Thyroid gland (tissue), 4 donors: ENCODE measurements at regions not wholly inside any gene's neighbourhood (a gene's known extent, or its start where the extent isn't known, plus 50 kb on each side); places are given as distances from the start of the nearest gene placed in this dataset.
"Not testable (repeated sequence)": the region's sequence is repeated elsewhere in the genome, so short reads cannot be mapped to it uniquely, and the experiment has no call there.

Experiments
- DNase-seq, 2 donors: peaks; one replicate each; pipeline ENCODE4 v3.0.0-alpha.2; 2019
- H3K27ac ChIP-seq, 3 donors: fragments of 200-600 bp; sonication (generic); 1 replicate in 2 of 3; 2 replicates in 1 of 3; pipeline ENCODE4 v1.5.1; 2016 to 2019; ENCODE audit warnings: mild to moderate bottlenecking in 1 of 3, moderate library complexity in 1 of 3
- H3K27me3 ChIP-seq: fragments of 200-600 bp; sonication (generic); one replicate; pipeline ENCODE4 v1.5.1; 2019
- H3K36me3 ChIP-seq, 2 donors: fragments of 200-600 bp; sonication (generic); one replicate each; pipeline ENCODE4 v1.5.1; 2016 to 2019
- H3K4me1 ChIP-seq, 2 donors: fragments of 200-600 bp; sonication (generic); one replicate each; pipeline ENCODE4 v1.5.1; 2017 to 2019
- H3K4me3 ChIP-seq, 3 donors: fragments of 200-600 bp; sonication (generic); replicated peaks in 1 of 3; 1 replicate in 2 of 3; 2 replicates in 1 of 3; pipeline ENCODE4 v1.5.1; 2016; ENCODE audit warnings: mild to moderate bottlenecking in 1 of 3
- H3K9me3 ChIP-seq: fragments of 200-600 bp; sonication (generic); one replicate; pipeline ENCODE4 v1.5.1; 2017
- POLR2A ChIP-seq, 2 donors: fragments of 450-650 bp; IDR thresholded peaks; one replicate each; pipeline ENCODE4 v1.6.1; 2017; ENCODE audit warnings: antibody characterized with exemption in 2 of 2, mild to moderate bottlenecking in 2 of 2, moderate library complexity in 1 of 2
- WGBS, 2 donors: methylation state at CpG; one replicate each; pipeline ENCODE4 v1.1.5; 2017; 5-methylcytosine and 5-hydroxymethylcytosine counted together
- intact Hi-C: fragments of 100-400 bp; cut with DNase I; formaldehyde crosslinking; loops from one replicate; pipeline ENCODE4 v1.15.1; 2023
- TF ChIP-seq, protein P1 (sequence below), 6 experiments: fragments of 200-600 bp in 3 of 6; fragments of 450-650 bp in 3 of 6; sonication (generic) in 3 of 6; IDR thresholded peaks; one replicate each; pipeline ENCODE4 v1.5.1; 2016 to 2019; ENCODE audit warnings: antibody characterized with exemption in 6 of 6, mild to moderate bottlenecking in 2 of 6, inconsistent platforms in 1 of 6, moderate library complexity in 1 of 6

DNA sequence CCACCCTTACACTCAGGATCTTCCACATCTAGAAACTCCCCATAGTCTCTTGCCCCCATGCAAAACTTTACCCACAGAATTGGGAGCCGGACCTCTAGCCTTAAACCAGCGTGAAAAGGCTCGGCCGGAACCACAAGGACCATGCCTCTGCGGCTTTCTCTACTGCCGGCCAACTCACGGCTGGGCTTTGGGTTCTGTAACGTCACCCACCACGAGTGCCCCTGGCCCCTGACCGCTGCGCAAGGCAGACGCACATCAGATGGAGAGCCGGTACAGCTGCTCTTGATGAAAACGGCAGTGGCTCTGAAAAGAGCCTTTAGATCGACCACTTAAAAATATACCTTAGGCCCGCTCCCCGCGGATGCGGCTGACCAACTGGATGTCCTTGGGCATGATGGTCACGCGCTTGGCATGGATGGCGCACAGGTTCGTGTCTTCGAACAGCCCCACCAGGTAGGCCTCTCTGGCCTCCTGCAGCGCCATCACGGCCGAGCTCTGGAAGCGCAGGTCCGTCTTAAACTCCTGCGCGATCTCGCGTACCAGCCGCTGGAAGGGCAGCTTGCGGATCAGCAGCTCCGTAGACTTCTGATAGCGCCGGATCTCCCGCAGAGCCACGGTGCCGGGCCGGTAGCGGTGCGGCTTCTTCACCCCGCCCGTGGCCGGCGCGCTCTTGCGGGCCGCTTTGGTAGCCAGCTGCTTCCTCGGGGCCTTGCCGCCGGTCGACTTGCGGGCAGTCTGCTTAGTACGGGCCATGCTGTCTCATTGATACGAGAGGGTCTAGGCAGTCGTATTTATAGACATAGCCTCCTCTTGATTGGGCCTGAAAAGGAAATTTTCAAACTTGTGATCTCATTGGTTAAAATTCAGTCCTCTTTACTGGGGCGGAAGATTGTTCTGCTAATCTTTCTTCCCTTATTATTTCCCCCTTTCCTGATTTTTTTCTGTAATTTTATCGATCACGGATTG, 66.3 kb downstream of the FAM72C start:
- intact Hi-C loops, H3K36me3 ChIP-seq, H3K27me3 ChIP-seq, H3K4me1 ChIP-seq, H3K9me3 ChIP-seq: not testable (repeated sequence)
- DNase-seq: peak; percentile 17 to 57
- Histone ChIP-seq H3K27ac (peak overlapping the region in 1 of 3 donors; percentile 24), H3K4me3 (peak overlapping the region in 2 of 3 donors; percentile 22)
- 11 to 76% methylated on average over 3 to 13 of the region's 62 CpGs for WGBS, 2 donors

DNA sequence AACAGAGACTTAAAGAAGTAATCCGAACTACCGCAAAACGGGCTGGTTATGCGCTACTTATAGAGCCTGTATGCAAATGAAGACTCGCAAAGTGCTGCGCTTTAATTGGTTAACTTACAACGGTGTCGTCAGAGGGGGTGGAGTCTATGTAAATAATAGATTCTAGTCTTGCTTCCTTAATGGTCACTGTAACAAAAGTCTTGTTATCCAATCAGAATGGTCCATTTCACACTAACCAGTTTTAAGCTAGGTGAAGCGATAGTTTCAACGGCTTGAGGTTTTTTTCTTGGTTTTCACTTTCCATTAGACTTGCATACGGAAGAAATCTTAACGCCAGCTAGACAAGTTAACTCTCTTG, 67.2 kb downstream of the FAM72C start:
- H3K9me3 ChIP-seq, H3K27me3 ChIP-seq, intact Hi-C loops, H3K36me3 ChIP-seq, H3K4me1 ChIP-seq, DNase-seq: not testable (repeated sequence)
- Histone ChIP-seq H3K27ac (peak overlapping the region in 2 of 3 donors; percentile 52 to 71), H3K4me3 (peak overlapping the region in 2 of 3 donors; percentile 27 to 51)
- WGBS, 2 donors: 1 to 6% methylated on average over 10 to 11 of the region's 12 CpGs

DNA sequence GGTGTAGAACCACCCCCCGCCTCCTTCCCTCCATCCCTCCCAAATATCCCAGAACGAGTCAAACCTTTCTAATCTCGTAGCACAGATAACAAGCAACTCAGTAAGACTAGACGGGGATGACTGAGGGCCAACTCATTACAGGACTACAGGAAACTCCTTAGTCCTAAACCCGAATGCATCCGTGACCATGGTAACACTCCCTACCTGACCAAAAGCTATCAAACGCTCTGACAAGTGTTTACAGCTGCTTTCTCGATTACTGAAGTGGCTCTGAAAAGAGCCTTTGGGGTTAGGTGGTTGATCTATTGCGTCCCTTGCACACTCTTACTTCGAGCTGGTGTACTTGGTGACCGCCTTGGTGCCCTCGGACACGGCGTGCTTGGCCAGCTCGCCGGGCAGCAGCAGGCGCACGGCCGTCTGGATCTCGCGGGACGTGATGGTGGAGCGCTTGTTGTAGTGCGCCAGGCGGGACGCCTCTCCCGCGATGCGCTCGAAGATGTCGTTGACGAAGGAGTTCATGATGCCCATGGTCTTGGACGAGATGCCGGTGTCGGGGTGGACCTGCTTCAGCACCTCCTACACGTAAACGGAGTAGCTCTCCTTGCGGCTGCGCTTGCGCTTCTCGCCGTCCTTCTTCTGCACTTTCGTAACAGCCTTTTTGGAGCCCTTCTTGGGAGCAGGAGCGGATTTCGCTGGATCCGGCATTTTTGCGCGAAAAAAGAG, 67.7 kb downstream of the FAM72C start:
- H3K27me3 ChIP-seq, intact Hi-C loops, H3K36me3 ChIP-seq, H3K9me3 ChIP-seq, H3K4me1 ChIP-seq: not testable (repeated sequence)
- peak overlapping the region in 2 of 3 donors; percentile 52 to 71 for H3K27ac ChIP-seq
- H3K4me3 ChIP-seq: peak overlapping the region in 2 of 3 donors; percentile 27 to 51
- DNase-seq: peak; percentile 34 to 53
- 9 to 31% methylated on average over 9 to 13 of the region's 48 CpGs for WGBS, 2 donors
- peak in 1 of 2 donors; percentile 25 for TF ChIP-seq POLR2A (IDR thresholded peaks at IDR 0.05)

DNA sequence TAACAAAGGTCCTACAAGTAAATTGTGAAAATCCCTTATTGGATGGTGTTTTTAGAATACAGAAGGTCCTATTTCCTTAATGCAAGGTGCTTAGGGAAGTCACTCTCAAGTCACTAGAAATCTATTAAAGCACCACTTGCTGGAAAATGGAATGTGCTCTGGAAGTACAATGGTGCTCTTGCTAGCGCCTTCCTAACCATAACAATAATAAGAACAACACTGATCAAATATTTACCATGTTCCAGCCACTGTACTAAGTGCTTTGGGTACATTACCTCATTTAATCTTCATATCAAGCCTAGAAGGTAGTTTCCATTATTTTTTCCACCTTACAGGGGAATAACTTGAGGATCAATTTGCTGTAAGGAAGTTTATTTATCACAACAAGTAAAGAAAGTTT, 75.4 kb downstream of the FAM72C start:
- H3K4me3 ChIP-seq, DNase-seq, H3K36me3 ChIP-seq, H3K27ac ChIP-seq, H3K9me3 ChIP-seq, H3K27me3 ChIP-seq, H3K4me1 ChIP-seq, intact Hi-C loops: not testable (repeated sequence)
- WGBS, 2 donors: no CpG with 5 or more reads among the region's 1 CpG

DNA sequence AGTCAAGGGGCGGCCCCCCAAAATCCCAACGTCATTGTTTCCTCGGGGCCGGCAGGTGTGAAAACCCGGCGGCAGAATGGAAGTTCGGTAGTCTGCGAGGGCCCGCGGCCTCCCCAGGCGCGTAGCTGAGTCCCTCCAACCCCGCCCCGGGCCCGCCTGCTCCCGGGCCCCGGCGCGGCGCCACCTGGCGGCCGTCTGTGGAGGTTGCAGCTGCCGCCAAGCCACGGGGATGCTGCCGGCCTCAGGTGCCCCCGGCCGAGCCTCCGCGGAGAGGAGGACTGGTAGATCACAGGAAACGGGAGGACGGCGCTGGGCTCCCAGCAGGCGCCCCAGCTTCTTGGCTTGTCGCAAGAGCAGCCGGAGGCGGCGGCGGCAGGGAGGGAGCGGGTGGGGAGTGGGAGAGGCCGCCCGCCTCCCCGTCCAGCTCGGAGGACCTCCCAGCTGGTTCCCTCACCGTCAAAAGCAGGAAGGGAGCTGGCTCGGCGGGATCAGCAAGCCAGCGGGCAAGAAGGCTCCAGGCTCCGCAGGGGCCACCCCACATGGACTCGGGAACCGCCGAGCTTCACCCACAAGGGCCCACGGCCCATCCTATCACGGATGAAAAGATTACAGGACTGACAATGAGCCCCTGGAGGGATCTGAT, 86.7 kb downstream of the FAM72C start:
- peak overlapping the region in 1 of 3 donors; percentile 14 for H3K4me3 ChIP-seq
- H3K27ac ChIP-seq, intact Hi-C loops, H3K27me3 ChIP-seq, H3K36me3 ChIP-seq, H3K9me3 ChIP-seq, H3K4me1 ChIP-seq: not testable (repeated sequence)
- TF ChIP-seq, protein P1, sequence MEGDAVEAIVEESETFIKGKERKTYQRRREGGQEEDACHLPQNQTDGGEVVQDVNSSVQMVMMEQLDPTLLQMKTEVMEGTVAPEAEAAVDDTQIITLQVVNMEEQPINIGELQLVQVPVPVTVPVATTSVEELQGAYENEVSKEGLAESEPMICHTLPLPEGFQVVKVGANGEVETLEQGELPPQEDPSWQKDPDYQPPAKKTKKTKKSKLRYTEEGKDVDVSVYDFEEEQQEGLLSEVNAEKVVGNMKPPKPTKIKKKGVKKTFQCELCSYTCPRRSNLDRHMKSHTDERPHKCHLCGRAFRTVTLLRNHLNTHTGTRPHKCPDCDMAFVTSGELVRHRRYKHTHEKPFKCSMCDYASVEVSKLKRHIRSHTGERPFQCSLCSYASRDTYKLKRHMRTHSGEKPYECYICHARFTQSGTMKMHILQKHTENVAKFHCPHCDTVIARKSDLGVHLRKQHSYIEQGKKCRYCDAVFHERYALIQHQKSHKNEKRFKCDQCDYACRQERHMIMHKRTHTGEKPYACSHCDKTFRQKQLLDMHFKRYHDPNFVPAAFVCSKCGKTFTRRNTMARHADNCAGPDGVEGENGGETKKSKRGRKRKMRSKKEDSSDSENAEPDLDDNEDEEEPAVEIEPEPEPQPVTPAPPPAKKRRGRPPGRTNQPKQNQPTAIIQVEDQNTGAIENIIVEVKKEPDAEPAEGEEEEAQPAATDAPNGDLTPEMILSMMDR (IDR thresholded peaks at IDR 0.05): peak in 4 of 6 experiments; percentile 39 to 75 (median 51)
- DNase-seq: peak; percentile 41 to 63
- whole genome bisulfite sequencing, 2 donors: no CpG with 5 or more reads among the region's 53 CpGs

DNA sequence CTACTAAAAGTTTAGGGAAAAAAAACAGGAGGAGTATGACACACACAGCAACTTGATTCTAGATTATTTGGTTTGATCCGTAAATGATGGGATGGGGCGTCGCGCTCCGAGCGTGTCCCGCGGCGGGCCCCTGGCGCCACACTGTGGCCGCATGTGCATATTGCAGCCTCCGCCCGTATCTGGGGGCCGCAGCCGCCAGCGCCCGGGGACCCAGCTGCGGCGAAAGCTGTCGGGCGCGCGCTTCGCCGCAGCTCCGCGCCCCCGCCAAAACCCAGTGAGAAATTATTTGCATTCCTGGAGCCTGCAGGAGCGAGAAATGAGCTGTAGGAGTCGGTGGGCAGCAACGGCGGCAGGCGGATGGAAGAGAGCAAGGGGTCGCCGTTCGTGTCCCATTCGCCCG, 87.3 kb downstream of the FAM72C start:
- H3K36me3 ChIP-seq, H3K27me3 ChIP-seq, H3K27ac ChIP-seq, intact Hi-C loops, H3K4me1 ChIP-seq, H3K9me3 ChIP-seq: not testable (repeated sequence)
- TF ChIP-seq, protein P1 (IDR thresholded peaks at IDR 0.05): peak in 1 of 6 experiments; percentile 40
- H3K4me3 ChIP-seq: peak overlapping the region in 1 of 3 donors; percentile 14
- WGBS, 2 donors: 0% methylated on average over 1 to 2 of the region's 38 CpGs
- DNase-seq: peak; percentile 14 to 38

DNA sequence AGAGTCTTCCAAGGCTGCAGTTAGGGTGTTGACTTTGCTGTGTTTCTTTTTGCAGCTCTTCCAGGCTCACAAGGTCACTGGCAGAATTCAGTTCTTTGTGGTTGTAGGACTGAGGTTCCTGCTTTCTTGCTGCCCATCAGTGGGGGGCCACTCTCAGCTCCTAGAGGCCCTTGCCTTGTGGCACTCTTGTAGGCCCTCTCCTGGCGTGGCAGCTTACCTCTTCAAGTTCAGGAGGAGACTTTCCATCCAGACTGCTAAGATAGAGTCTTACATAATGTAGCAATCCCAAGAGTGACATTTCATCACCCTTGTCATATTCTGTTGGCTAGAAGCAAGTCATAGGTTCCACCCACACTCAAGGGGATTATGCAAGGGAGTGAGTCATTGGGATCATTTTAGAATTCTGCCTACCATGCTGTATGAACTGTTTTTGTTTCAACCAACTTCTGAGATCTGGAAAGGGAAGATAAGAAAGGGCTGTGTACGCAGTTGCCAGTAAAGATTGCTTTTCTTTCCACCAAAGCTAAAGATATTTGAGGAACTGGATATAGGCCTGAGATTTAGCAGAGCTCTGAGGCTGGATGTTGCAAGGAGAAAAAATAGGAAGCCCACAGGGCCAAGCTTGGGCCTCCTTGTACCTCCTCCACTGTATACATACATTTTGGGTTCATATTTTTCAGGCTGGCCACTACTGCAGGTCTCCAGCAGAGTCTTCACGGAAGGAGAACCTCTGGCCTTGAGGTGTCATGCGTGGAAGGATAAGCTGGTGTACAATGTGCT, 91.8 kb downstream of the FAM72C start:
- H3K36me3 ChIP-seq, intact Hi-C loops, H3K9me3 ChIP-seq, H3K4me1 ChIP-seq, DNase-seq, H3K4me3 ChIP-seq, H3K27ac ChIP-seq, H3K27me3 ChIP-seq: not testable (repeated sequence)
- WGBS, 2 donors: 100% methylated on average over 1 of the region's 4 CpGs; no CpG with 5 or more reads in 1 of the 2 donors

DNA sequence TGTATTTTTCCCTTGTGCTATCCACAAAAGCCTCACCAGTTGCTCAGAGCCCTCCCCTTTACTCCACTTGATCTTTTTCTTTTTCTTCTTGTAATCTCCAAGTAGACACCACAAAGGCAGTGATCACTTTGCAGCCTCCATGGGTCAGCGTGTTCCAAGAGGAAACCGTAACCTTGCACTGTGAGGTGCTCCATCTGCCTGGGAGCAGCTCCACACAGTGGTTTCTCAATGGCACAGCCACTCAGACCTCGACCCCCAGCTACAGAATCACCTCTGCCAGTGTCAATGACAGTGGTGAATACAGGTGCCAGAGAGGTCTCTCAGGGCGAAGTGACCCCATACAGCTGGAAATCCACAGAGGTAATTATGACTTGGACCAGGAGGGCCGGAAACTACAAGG, 95.8 kb downstream of the FAM72C start:
- DNase-seq, H3K4me3 ChIP-seq, H3K9me3 ChIP-seq, H3K27ac ChIP-seq, H3K4me1 ChIP-seq, H3K36me3 ChIP-seq, intact Hi-C loops, H3K27me3 ChIP-seq: not testable (repeated sequence)
- WGBS, 2 donors: no CpG with 5 or more reads among the region's 5 CpGs

DNA sequence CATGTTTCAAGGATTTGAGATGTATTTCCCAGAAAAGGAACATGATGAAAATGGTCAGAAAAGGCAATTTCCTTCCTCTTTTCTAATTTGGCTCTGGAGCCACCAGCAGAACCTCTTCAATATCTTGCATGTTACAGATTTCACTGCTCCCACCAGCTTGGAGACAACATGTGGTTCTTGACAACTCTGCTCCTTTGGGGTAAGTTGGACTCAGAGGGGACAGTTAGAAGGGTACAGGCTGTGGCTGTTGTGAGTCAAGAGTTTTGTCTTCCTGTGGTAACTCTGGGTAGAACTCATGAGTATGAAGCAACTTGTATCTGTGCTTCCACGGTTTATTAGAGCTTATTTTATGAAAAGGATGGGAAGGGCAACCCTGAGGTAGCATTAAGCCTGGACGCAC, 97.2 kb downstream of the FAM72C start:
- H3K4me3 ChIP-seq, H3K27me3 ChIP-seq, H3K27ac ChIP-seq, intact Hi-C loops, DNase-seq, H3K36me3 ChIP-seq, H3K9me3 ChIP-seq, H3K4me1 ChIP-seq: not testable (repeated sequence)
- no CpG with 5 or more reads among the region's 2 CpGs for WGBS, 2 donors

DNA sequence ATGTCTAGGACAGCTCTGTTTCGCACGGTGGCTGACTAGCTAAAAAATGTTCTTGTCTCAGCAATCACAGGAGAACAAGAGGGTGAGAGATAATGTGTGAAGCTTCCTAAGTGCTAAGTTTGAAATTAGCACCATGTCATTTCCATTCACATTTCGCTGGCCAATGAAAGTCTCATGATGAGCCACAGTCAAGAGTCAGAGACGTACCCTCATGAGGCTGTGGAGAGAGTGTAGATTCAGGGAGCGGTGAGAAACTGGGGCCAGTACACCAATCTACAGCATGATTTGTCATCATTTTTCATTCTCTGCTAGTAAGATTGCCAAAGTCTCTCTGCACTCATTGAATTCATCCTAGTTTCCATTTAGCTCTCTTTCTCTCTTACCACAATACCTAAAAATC, 98.1 kb downstream of the FAM72C start:
- H3K9me3 ChIP-seq, H3K4me1 ChIP-seq, H3K27me3 ChIP-seq, DNase-seq, intact Hi-C loops, H3K4me3 ChIP-seq, H3K36me3 ChIP-seq, H3K27ac ChIP-seq: not testable (repeated sequence)
- WGBS, 2 donors: 83 to 100% methylated on average over 2 of the region's 5 CpGs
